ENCODE measurements at regions not wholly inside any gene's neighbourhood (a gene's known extent, or its start where the extent isn't known, plus 50 kb on each side); places are given as distances from the start of the nearest gene placed in this dataset.

DNA sequence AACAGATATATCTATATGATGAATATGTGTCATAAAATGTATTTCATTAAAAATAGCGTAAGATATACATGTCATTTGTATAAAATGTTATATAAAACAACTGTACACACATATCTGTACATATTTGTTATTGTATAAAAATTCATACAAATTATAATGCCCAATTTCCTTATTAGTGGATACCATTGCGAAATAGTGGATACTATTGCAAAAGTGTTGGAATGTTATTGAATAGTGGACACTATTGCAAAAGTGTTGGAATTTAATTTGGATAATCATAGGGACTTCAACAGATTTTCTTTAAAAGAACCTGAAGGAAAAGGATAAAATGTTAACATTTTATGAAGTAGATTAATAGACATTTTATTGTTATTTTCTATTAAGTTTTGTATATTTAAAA, 487.4 kb downstream of the HAO1 start:
- WGBS, 2 donors, result 91 to 95% methylated on average over 2 of the region's 2 CpGs
- no peaks in the 10 kb centered on the region for H3K9me3 ChIP-seq
- H3K27me3 ChIP-seq, result no peaks in the 10 kb centered on the region
- TF ChIP-seq POLR2A (IDR thresholded peaks at IDR 0.05) (no peak), EP300 (IDR thresholded peaks at IDR 0.05) (no peak), CTCF (IDR thresholded peaks at IDR 0.05) (no peak), POLR2AphosphoS5 (IDR thresholded peaks at IDR 0.05) (no peak)
- no peak overlapping the region for H3K27ac ChIP-seq
- H3K36me3 ChIP-seq, result no peaks in the 10 kb centered on the region
- no peak overlapping the region for H3K4me3 ChIP-seq
- no peak for DNase-seq
- intact Hi-C loops (cut with DNase I), result no loop called here
- H3K4me1 ChIP-seq, result no peaks in the 10 kb centered on the region

- no peaks in the 10 kb centered on the region for H3K9me3 ChIP-seq
- TF ChIP-seq POLR2AphosphoS5 (IDR thresholded peaks at IDR 0.05), result no peak
- no peak for TF ChIP-seq CTCF (IDR thresholded peaks at IDR 0.05)
- TF ChIP-seq EP300 (IDR thresholded peaks at IDR 0.05), result no peak
- TF ChIP-seq POLR2A (IDR thresholded peaks at IDR 0.05), result no peak
- 55 to 92% methylated on average over 2 of the region's 2 CpGs for WGBS, 2 donors
- intact Hi-C loops (cut with DNase I), result no loop called here
- no peak overlapping the region for H3K27ac ChIP-seq
- no peak for DNase-seq
- H3K4me1 ChIP-seq, result no peaks in the 10 kb centered on the region
- H3K4me3 ChIP-seq, result no peak overlapping the region
- H3K27me3 ChIP-seq, result no peaks in the 10 kb centered on the region
- H3K36me3 ChIP-seq, result no peaks in the 10 kb centered on the region
These were observed 486.2 kb downstream of the HAO1 start for GRCh38 chr20:7454047-7454446.

DNA sequence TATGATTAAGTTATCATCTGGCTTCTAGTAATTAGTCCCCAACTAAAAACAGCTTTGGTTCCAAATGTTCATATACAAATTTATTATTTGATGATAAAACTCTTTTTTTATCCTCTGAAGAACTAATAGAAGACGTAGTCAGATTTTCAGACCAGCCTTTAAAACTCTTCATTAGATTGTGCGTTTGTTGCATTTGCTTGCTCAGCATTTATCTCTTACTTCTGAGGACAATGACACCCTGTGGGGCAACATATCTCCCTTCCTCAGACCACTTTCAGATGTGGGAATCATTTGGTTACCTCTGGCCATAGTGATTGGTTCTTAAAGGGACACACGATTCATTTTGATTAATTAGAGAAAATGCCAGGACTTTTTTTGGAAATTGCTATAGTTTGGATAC, 481.8 kb downstream of the HAO1 start:
- Histone ChIP-seq H3K4me1 (no peaks in the 10 kb centered on the region), H3K36me3 (no peaks in the 10 kb centered on the region), H3K9me3 (no peaks in the 10 kb centered on the region), H3K4me3 (no peak overlapping the region), H3K27me3 (no peaks in the 10 kb centered on the region), H3K27ac (no peak overlapping the region)
- 82 to 87% methylated on average over 3 of the region's 3 CpGs for WGBS, 2 donors
- no peak for DNase-seq
- no peak for TF ChIP-seq CTCF (IDR thresholded peaks at IDR 0.05)
- intact Hi-C loops (cut with DNase I), result no loop called here

DNA sequence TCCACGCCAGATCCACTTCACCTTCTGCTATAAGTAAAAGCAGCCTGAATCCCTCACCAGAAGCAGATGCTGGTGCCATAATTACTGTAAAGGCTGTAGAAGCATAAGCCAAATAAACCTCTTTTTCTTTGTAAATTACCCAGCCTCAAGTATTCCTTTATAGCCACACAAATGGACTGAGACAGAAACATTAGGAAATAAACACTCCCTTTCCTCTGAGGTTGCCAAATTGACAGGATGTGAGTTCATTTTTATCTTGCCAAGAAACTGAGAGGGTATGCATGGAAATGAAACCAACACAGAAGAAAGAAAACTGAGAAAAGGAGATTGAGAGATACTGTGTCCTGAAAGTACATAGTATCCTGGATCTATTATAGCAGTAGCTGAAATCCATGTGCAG, 481.2 kb downstream of the HAO1 start:
- intact Hi-C loops (cut with DNase I), result no loop called here
- Histone ChIP-seq H3K9me3 (no peaks in the 10 kb centered on the region), H3K4me3 (no peak overlapping the region), H3K27me3 (no peaks in the 10 kb centered on the region), H3K27ac (no peak overlapping the region), H3K36me3 (no peaks in the 10 kb centered on the region), H3K4me1 (no peaks in the 10 kb centered on the region)
- no peak for TF ChIP-seq POLR2A (IDR thresholded peaks at IDR 0.05)
- no peak for TF ChIP-seq EP300 (IDR thresholded peaks at IDR 0.05)
- TF ChIP-seq POLR2AphosphoS5 (IDR thresholded peaks at IDR 0.05), result no peak
- no peak for TF ChIP-seq CTCF (IDR thresholded peaks at IDR 0.05)
- no peak for DNase-seq
- WGBS, 2 donors, result 51 to 62% methylated on average over 1 of the region's 1 CpG

DNA sequence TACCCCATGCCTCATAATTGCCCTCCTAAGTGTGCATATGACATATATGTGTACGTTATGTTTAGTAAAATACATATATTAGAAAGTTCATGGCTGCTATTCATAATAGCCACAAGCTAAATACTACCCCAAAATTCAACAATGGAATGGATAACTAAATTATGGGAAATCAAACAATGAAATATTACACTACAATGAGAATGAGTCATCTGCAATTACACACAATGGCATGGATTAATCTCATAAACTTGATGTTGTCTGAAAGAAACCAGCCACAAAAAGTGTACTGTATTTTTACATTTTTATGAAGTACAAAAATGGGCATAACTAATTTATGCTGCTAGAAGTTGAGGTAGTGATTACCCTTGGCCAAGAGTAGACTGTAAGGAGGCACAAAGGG, 477.0 kb downstream of the HAO1 start:
- Histone ChIP-seq H3K9me3 (no peaks in the 10 kb centered on the region), H3K4me1 (no peaks in the 10 kb centered on the region), H3K27ac (no peak overlapping the region), H3K27me3 (no peaks in the 10 kb centered on the region), H3K36me3 (no peaks in the 10 kb centered on the region), H3K4me3 (no peak overlapping the region)
- intact Hi-C loops (cut with DNase I), result no loop called here
- TF ChIP-seq CTCF (IDR thresholded peaks at IDR 0.05), result no peak
- TF ChIP-seq EP300 (IDR thresholded peaks at IDR 0.05), result no peak
- TF ChIP-seq POLR2A (IDR thresholded peaks at IDR 0.05), result no peak
- no peak for TF ChIP-seq POLR2AphosphoS5 (IDR thresholded peaks at IDR 0.05)
- WGBS, 2 donors, result 31 to 74% methylated on average over 1 of the region's 1 CpG
- DNase-seq, result no peak

All from sigmoid colon (tissue), 6 donors.